CD1c-positive myeloid dendritic cell (primary cell): ENCODE measurements at regions not wholly inside any gene's neighbourhood (a gene's known extent, or its start where the extent isn't known, plus 50 kb on each side); places are given as distances from the start of the nearest gene placed in this dataset.
"Not testable (repeated sequence)": the region's sequence is repeated elsewhere in the genome, so short reads cannot be mapped to it uniquely, and the experiment has no call there.

Experiments used
- DNase-seq: peaks from one replicate; pipeline ENCODE4 v3.0.0-alpha.2; 2016; ENCODE audit errors: extremely low spot score

DNA sequence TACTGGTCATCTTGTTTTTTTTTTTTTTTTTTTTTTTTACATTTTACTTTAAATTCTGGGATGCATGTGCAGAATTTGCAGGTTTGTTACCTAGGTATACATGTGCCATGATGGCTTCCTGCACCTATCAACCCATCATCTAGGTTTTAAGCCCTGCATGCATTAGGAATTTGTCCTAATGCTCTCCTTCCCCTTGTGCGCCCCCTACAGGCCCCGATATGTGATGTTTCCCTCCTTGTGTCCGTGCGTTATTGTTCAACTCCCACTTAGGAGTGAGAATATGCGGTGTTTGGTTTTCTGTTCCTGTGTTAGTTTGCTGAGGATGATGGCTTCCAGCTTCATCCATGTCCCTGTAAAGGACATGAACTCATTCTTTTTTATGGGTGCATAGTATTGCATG, 249.6 kb upstream of the SLC16A7 start:
- not testable (repeated sequence) for DNase-seq

DNA sequence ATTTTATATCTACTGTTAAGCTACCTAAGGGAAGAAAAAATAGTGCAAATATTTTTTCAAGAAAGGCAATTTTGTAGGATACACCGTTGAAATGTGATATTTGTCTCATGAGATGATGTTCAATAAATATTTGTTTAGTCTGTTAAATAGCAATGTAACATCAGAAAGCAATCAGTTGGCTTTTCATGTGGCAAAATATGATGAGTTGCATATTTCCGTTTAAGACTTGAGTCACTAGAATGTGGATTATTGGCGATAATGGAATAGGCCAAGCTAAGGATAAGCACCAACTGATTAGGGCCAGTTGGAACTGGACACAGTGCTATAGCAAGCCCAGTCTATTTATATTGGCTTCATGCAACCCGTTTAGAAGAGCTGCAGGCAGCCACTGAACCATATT, 250.4 kb upstream of the SLC16A7 start:
- DNase-seq, result no peak

DNA sequence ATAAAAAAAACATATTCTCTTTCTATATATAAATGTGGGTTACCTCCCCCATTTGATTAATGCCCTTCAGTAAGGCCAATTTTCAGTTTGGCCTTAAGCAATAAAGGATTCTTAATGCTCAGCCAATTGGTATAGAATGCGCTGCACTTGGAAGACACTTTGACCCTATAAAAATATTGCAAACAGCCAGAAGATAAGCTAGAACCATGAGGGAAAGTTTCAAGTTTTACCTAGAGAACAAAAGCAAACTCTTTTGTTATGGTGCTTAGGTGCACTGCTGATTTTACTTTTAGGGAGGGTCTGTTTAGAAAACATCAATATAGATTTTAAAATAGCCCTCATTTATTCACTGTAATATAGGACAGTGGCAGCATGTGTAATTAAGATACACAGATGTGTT, 251.6 kb upstream of the SLC16A7 start:
- DNase-seq, result no peak

DNA sequence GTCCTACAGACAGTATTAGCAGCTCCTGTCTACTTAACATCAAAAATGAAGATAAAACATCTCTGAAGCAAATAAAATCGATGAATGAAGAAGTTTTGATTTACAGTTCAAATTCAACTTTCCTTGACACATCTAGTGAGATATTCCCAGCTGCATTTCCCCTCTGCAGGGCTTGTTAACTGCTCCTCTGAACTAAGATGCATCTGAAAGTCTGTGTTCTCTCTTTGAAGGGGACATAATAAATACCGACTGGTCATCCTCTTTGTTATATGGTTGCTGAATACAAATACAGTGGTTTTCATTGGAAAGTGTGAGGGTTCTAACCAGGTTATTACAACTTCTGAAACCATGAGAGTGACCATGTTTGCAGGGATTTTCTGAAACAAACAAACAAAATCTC, 266.4 kb upstream of the SLC16A7 start:
- DNase-seq, result no peak

DNA sequence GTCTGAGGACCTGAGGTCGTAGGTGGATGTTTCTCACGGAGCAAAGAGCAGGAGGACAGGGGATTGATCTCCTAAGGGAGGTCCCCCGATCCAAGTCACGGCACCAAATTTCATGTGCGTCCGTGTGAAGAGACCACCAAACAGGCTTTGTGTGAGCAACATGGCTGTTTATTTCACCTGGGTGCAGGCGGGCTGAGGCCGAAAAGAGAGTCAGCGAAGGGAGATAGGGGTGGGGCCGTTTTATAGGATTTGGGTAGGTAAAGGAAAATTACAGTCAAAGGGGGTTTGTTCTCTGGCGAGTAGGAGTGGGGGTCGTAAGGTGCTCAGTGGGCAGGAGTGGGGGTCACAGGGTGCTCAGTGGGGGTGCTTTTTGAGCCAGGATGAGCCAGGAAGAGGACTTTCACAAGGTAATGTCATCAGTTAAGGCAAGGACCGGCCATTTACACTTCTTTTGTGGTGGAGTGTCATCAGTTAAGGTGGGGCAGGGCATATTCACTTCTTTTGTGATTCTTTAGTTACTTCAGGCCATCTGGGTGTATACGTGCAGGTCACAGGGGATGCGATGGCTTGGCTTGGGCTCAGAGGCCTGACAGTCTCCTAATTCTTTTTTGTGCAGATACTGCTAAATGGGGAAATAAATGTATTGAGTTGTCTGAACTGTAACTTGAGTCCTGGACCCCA, 267.3 kb upstream of the SLC16A7 start:
- DNase-seq, result not testable (repeated sequence)

DNA sequence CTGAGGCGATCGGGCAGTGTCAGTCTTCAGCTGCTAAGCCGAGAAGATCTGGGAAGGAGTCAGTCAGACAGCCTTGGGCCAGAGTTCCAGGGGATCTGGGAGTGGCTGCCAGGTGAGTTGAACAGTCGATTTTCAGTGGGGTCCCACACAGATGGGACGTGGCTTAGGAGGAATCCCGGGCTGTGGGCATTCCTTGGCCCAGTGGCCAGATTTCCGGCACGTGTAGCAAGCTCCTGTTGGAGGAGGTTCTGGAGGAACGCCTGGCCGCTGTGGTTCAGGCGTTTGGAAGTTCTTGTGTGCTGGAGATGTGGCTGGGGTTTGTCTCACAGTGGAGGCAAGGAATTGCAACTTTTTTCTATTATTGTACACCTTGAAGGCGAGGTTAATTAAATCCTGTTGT, 269.4 kb upstream of the SLC16A7 start:
- DNase-seq, result not testable (repeated sequence)

DNA sequence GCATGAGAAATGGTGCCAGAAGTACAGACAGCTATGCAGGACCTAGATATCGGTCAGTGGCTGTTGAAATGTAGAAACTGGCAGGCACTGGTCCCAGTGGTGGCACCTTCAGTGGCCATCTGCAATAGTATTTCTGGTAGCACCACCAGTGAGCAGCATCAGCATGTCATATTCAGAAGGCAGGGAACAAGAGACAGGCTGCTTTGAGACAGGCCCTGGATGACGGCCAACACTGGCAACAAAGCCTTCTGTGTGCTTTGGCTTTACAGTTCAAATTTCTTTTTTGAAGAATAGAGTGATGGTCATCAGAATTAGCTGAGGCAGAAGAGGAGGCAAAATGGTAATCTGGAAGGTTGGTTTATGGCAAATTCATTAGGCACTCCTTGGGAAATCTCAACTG, 273.4 kb upstream of the SLC16A7 start:
- DNase-seq, result no peak

DNA sequence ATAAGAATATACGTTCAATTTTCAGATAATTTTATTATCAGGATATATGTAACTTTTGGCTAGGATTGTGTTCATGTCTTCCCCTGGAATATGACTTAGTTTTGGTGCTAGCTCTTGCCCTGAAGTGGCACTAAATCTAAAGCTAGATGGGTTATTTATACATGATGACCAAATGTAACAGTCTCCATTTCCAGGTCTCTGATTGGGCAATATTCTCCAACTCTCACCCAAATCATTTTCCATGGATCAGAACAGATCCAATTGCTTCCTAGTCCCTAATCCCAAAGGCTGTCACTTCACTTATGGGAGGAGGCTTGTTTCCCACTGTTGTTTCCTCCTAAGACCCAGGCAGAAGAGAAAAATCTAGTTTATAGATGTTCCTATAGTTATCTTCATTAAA, 274.6 kb upstream of the SLC16A7 start:
- DNase-seq, result no peak

DNA sequence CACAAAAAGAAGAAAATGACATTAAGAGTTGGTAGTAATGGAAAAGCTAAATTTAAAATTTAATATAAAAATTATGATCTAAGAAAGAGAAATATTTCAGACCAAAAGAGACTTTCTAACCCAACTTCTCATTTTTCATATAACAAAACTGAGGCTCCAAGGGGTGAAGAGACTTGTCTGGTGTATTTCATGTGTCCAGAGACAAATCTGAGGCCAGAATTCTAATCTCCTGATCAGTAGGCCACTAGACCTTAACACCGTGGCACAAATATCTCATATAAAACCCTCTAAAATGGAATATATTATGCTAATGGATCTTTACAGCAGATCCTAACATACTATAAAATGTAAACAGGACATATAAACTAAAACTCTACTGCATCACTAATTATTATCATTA, 275.7 kb upstream of the SLC16A7 start:
- no peak for DNase-seq

DNA sequence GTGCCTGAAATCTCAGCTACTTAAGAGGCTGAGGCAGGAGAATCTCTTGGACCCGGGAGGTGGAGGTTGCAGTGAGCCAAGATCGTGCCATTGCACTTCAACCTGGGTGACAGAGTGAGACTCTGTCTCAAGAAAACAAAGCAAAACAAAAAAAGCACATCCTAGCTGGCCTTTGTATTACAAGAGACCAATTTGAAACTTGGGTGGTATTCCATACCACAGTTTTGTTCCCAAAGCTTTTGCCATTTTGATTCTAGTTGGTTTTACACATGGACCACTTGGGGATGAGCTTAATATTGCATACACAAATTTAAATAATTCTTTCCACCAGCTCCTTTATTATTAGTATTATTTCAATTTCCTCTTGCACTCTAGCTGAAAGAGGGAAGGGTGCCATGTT, 276.9 kb upstream of the SLC16A7 start:
- no peak for DNase-seq

DNA sequence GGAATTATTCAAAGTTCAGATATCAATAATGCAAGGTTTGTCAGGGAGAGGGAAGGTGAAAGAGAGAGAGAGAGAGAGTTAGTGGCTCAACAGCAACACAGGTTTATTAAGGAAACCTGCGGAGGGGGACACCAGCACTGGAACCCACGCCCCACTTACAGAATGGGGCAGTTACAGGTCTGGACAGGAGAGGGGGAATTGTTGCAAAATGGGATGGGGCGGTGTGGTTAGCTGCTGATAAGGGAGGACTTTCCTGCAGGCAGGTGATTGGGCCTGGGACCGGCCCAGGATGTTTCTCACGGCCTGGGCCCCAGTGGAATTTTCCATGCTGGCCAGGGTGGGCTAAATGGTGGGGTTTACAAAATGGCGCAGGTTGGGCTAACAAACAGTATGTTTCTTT, 278.2 kb upstream of the SLC16A7 start:
- DNase-seq, result no peak

DNA sequence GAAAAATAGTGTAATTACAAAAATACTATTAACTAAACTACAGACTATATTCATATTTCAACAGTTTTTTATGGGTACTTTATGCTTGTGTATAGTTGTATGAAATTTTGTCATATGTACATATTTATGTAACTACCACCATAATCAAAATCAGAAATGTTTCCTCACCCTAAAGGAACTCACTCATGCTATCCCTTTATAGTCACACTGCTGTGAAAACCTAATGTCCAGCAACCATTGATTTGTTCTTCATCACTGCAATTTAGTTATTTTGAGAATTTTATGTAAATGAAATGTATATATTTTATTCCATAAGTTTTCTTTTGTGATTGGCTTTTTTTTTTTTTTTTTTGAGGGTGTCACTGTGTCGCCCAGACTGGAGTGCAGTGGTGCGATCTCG, 278.9 kb upstream of the SLC16A7 start:
- no peak for DNase-seq

DNA sequence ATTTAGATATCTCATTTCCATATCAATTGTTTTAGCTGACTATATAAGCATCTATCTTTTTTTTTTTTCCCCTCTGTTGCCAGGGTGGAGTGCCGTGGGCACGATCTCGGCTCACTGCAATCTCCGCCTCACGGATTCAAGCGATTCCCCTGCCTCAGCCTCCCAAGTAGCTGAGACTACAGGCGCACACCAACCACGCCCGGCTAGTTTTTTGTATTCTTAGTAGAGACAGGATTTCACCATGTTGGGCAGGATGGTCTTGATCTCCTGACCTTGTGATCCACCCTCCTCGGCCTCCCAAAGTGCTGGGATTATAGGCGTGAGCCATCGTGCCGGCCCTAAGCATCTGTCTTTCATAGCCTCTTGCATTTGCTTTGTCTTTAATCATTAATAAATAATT, 279.5 kb upstream of the SLC16A7 start:
- not testable (repeated sequence) for DNase-seq

DNA sequence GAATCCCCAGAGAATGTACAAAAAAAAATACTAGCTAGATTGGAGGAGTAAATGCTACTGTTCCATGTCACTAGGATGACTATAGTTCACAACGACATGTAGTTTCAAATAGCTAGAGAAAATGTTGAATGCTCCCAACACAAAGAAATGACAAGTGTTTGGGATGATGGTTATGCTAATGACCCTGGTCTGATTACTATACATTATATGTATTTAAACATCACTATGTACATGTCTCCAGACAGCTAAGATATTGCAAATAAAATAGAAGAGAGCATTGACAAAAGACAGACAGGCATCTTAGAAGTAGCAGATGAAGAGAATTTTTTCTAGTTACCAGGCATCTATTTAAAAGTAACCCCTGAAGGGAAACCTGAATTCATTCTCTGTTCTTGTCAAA, 281.6 kb upstream of the SLC16A7 start:
- DNase-seq, result no peak

DNA sequence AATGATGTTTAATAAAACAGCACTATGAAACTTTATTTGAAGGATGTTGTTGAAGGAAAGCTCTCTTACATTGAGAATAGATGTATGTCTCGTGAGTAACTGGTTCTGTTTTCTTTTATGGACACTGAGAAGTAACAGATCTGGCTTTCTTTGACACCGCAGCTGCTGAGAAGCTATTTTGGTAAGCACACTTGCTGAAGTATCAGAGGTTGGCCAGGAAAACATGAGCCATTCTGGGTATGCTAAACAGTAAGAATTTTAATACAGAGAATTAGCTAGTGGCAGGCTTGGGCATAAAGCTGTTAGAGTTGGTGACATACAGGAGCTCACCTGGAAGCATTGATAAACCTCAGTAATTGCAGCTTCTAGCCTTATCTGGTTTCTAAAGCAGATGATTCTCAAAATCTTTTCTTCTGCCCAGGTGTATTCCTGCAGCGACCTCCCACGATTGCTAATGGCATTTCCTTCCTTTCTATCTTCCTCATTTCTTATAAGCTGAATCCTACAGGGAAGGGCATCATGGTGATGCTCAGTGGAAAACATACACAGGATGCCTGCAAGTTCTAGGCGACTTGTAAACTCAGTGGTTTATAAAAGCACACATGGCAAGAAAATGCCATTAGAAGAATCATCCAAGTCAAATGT, 291.6 kb upstream of the SLC16A7 start:
- DNase-seq, result no peak

DNA sequence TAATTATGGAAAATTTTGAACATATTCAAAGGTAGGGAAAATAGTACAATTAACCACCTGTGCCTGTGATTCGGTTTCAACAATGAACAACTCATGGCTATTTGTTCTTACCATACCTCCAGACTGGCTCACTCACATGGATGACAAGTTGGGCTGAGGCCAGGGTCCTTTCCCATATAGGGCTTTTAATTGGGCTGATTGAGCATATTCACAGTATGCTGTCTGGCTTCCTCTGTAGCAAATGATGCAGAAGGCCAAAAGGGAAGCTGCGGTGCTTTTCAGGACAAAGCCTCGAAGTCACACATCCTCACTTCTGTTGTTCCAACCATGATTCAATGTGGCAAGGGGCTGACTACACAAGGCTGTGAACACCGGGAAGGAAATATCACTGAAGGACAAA, 297.5 kb upstream of the SLC16A7 start:
- DNase-seq, result no peak

DNA sequence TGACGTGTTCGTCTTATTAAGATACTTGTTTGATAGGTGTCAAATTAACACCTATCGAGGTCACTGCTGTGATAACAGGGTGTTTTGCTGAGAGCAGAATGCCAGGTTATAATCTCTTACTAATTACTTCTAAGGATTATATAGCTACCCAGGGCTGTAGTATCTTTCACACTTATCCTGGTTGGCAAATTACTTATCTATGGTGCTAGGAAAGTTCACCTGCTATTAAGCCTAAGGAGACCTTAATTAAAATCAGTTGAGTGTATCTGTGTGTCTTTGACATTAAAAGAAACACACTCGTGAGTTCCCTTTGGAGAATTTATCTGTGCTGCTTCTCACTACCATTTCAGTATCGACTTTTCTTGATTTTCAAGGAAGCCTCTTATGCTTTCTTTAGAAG, 301.6 kb upstream of the SLC16A7 start:
- no peak for DNase-seq

DNA sequence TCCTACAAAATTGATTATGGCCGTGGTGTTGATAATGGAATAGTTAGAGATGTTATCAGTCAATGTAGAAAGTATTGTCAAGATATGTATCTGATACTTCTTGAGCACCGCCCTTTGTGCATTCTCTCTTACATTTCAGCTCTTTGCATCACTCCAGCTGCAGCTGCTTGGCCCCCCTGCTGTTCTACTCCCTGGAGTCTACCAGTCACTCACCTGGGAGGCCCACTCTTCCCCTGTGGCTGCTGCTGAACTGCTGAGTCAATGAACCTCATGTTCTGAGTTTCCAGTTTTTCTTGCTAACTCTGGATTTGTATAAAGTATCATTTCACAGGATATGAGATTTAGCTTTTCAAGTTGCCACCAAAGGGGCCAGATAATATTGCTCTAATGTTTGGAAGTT, 312.8 kb upstream of the SLC16A7 start:
- no peak for DNase-seq

DNA sequence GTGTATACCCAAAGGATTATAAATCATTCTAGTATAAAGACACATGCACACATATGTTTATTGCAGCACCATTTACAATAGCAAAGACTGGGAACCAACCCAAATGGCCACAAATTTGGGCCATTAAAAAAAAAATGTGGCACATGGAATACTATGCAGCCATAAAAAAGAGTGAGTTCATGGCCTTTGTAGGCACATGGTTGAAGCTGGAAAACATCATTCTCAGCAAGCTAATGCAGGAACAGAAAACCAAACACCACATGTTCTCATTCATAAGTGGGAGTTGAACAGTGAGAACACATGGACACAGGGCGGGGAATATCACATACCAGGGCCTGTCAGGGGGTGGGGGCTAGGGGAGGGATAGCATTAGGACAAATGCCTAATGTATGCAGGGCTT, 322.3 kb upstream of the SLC16A7 start:
- not testable (repeated sequence) for DNase-seq

DNA sequence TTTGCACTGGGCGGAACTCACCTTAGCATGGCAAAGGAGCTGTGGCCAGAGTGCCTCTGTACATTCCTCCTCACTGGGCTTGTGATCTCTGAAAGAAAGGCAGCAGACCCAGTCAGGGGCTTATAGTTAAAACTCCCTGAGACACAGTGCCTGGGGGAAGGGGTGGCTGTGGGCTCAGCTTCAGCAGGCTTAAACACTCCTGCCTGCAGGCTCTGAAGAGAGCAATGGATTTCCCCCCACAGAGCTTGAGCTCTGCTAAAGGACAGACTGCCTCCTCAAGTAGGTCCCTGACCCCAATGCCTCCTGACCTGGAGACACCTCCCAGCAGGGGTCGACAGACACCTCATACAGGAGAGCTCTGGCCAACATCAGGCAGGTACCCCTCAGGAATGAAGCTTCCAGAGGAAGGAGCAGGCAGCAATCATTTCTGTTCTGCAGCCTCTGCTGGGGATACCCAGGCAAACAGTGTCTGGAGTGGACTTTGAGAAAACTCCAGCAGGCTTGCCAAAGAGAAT, 327.5 kb upstream of the SLC16A7 start:
- DNase-seq, result no peak

DNA sequence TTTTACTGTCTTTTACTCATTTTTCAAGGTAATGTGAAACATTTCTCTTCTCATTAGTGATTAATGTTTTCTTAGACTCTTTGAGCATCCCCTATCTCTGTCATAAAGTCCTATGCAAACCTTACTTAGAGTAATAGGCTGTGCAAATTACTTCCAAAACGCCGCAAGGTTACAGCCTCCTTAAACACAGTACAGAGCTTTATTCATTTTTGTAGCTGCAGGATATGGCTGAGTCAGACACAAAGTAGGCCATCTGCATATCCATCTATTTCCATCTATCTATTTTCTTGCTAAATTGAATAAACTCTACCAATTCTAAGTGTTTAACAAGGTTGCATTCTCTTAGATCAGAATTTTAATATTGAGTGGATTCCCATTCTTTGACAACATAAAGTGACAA, 335.6 kb upstream of the SLC16A7 start:
- no peak for DNase-seq

DNA sequence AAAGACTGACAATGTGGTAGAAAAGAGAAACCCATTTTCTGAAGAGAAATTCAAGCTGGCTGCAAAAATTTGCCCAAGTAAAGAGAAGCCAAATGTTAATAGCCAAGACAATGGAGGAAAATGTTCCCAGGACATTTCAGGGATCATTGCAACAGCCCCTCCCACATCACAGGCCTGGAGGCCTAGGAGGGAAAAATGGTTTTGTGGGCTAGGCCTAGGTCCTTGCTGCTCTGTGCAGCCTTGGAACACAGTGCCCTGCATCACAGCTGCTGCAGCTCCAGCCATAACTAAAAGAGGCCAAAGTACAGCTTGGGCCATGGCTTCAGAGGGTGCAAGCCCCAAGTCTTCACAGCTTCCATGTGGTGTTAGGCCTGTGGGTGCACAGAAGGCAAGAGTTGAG, 332.4 kb upstream of the LRIG3 start:
- DNase-seq, result no peak

DNA sequence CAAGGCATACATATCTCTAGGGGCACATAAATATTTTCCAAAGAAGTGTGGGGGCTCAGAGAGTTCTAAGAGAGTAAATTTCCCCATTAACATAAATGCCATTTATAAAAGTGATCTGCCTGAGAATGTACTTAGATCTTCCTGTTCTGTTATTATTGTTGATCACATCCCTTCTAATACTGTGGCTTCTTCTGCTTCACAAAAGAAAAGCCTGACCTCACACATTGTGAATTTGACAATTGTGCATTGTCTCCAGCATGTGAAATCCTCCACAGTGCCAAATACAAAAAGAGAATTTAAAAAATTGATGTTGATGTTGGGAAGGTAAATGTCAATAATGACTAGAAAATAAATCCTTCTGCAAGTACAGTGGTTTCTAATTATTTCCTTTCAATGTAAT, 330.5 kb upstream of the LRIG3 start:
- DNase-seq, result no peak

DNA sequence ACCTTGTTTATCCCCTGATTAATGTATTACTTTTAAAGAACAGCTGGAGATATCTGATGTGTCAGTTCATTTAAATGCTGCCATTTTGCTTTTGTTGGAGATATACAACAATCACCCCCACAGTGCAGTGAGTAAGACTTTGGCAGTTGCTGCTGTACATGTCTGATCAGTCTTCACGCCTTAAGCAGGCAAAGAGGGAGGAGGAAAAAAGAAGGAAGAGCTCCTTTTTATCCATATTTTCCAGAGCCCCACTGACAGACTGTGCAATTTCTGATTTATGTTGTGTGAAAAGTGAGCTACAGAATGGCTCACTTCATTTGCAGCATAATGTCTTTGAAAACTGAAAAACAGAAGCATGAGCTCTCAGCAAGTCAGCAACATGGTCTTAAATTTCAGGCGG, 319.7 kb upstream of the LRIG3 start:
- no peak for DNase-seq
